Loucy (cell line): ENCODE measurements at regions not wholly inside any gene's neighbourhood (a gene's known extent, or its start where the extent isn't known, plus 50 kb on each side); places are given as distances from the start of the nearest gene placed in this dataset.
A peak's percentile ranks its signal among the peaks of the same experiment; 100 is the strongest.

Experiments used
- H2AFZ ChIP-seq: fragments of 200-600 bp; sonication (generic); 2 replicates; pipeline ENCODE4 v1.6.0; 2016; ENCODE audit warnings: antibody characterized with exemption, mild to moderate bottlenecking, low read length, moderate library complexity
- H3F3A ChIP-seq: fragments of 200-600 bp; 2 replicates; pipeline ENCODE4 v1.6.0; 2016; ENCODE audit warnings: antibody characterized with exemption, low read depth, mild to moderate bottlenecking
- H3K27me3 ChIP-seq: fragments of 200-600 bp; sonication (generic); 2 replicates; pipeline ENCODE4 v1.6.1; 2014; ENCODE audit warnings: low read length, mild to moderate bottlenecking; ENCODE audit not compliant: insufficient read depth, poor library complexity, severe bottlenecking
- H3K36me3 ChIP-seq: fragments of 200-600 bp; sonication (generic); 2 replicates; pipeline ENCODE4 v1.6.1; 2016; ENCODE audit warnings: low read length; ENCODE audit not compliant: insufficient read depth
- H3K4me1 ChIP-seq: fragments of 200-600 bp; sonication (generic); 2 replicates; pipeline ENCODE4 v1.5.1; 2014; ENCODE audit warnings: low read length, mild to moderate bottlenecking; ENCODE audit not compliant: insufficient read depth, poor library complexity, severe bottlenecking
- H3K4me2 ChIP-seq: fragments of 200-600 bp; sonication (generic); 2 replicates; pipeline ENCODE4 v1.6.0; 2014; ENCODE audit warnings: antibody characterized with exemption, low read length, low read depth, mild to moderate bottlenecking; ENCODE audit not compliant: poor library complexity, severe bottlenecking
- H3K4me3 ChIP-seq: fragments of 200-600 bp; sonication (generic); 2 replicates; pipeline ENCODE4 v1.5.1; 2014; ENCODE audit warnings: low read length, mild to moderate bottlenecking, mixed read lengths; ENCODE audit not compliant: poor library complexity, severe bottlenecking
- H3K79me2 ChIP-seq: fragments of 200-600 bp; sonication (generic); 2 replicates; pipeline ENCODE4 v1.6.1; 2014; ENCODE audit warnings: low read length; ENCODE audit not compliant: insufficient read depth
- H3K9ac ChIP-seq: fragments of 200-600 bp; sonication (generic); 2 replicates; pipeline ENCODE4 v1.6.0; 2014; ENCODE audit warnings: mild to moderate bottlenecking, low read depth, low read length, moderate library complexity; ENCODE audit not compliant: poor library complexity, severe bottlenecking
- H3K9me2 ChIP-seq: fragments of 200-600 bp; sonication (generic); replicated peaks from 2 replicates; pipeline ENCODE4 v1.6.1; 2016; ENCODE audit warnings: low read depth, low read length, mixed read lengths
- H3K9me3 ChIP-seq: fragments of 200-600 bp; sonication (generic); 2 replicates; pipeline ENCODE4 v1.6.1; 2014; ENCODE audit warnings: mild to moderate bottlenecking, antibody characterized with exemption, low read length, low read depth; ENCODE audit not compliant: insufficient read depth
- H4K20me1 ChIP-seq: fragments of 200-600 bp; sonication (generic); 2 replicates; pipeline ENCODE4 v1.6.0; 2014; ENCODE audit warnings: antibody characterized with exemption, low read length, mild to moderate bottlenecking; ENCODE audit not compliant: insufficient read depth, poor library complexity, severe bottlenecking
- CTCF ChIP-seq: fragments of 200-600 bp; sonication (generic); conservative IDR thresholded peaks from 2 replicates; pipeline ENCODE4 v1.5.1; 2014; ENCODE audit warnings: mild to moderate bottlenecking, antibody characterized with exemption, low read length
- EZH2phosphoT487 ChIP-seq: fragments of 200-600 bp; IDR thresholded peaks from 2 replicates; pipeline ENCODE4 v1.6.1; 2018; ENCODE audit warnings: antibody characterized with exemption, mild to moderate bottlenecking, moderate library complexity, borderline replicate concordance

GRCh38 chr14:56386024-56386423 is 193.6 kb upstream of the TMEM260 start:
- no peak overlapping the region for H3K4me3 ChIP-seq
- no peaks in the 10 kb centered on the region for H3K27me3 ChIP-seq
- no peaks in the 10 kb centered on the region for H4K20me1 ChIP-seq
- H3K9me2 ChIP-seq: no peaks in the 10 kb centered on the region
- H3K36me3 ChIP-seq: peaks cover 16% of the 10 kb centered on the region; the same call in 1 of the 2 replicates
- H3K4me2 ChIP-seq: no peak overlapping the region
- TF ChIP-seq EZH2phosphoT487 (no peak), CTCF (no peak)
- H3K9ac ChIP-seq: no peak overlapping the region
- no peak overlapping the region for H2AFZ ChIP-seq
- H3K9me3 ChIP-seq: peaks cover 54% of the 10 kb centered on the region
- peaks cover 8% of the 10 kb centered on the region for H3K4me1 ChIP-seq
- H3K79me2 ChIP-seq: no peaks in the 10 kb centered on the region
- H3F3A ChIP-seq: 0 out of 2 replicates have a peak, but pooled peaks cover 2% of the 10 kb centered on the region

GRCh38 chr14:56390859-56391258 is 188.7 kb upstream of the TMEM260 start:
- H3K9me2 ChIP-seq: no peaks in the 10 kb centered on the region
- H3F3A ChIP-seq: no peaks in the 10 kb centered on the region
- H3K9me3 ChIP-seq: peaks cover 21% of the 10 kb centered on the region; the same call in 1 of the 2 replicates
- no peak overlapping the region for H3K4me2 ChIP-seq
- H3K79me2 ChIP-seq: no peaks in the 10 kb centered on the region
- H3K9ac ChIP-seq: no peak overlapping the region
- TF ChIP-seq EZH2phosphoT487 (no peak), CTCF (peak; percentile 49)
- 0 out of 2 replicates have a peak overlapping the region, but pooled peaks have one; percentile 7 for H2AFZ ChIP-seq
- H3K27me3 ChIP-seq: no peaks in the 10 kb centered on the region
- peaks cover 10% of the 10 kb centered on the region for H3K4me1 ChIP-seq
- no peak overlapping the region for H3K4me3 ChIP-seq
- H4K20me1 ChIP-seq: no peaks in the 10 kb centered on the region
- peaks cover 16% of the 10 kb centered on the region; the same call in 1 of the 2 replicates for H3K36me3 ChIP-seq

GRCh38 chr14:56394826-56395530 is 184.6 kb upstream of the TMEM260 start:
- H3K27me3 ChIP-seq: no peaks in the 10 kb centered on the region
- H3K4me1 ChIP-seq: peaks cover 12% of the 10 kb centered on the region
- peaks cover 3% of the 10 kb centered on the region; the same call in 1 of the 2 replicates for H3K9me3 ChIP-seq
- H3K4me2 ChIP-seq: no peak overlapping the region
- no peak overlapping the region for H3K4me3 ChIP-seq
- TF ChIP-seq CTCF (no peak), EZH2phosphoT487 (no peak)
- H3K9me2 ChIP-seq: no peaks in the 10 kb centered on the region
- H3K9ac ChIP-seq: no peak overlapping the region
- no peaks in the 10 kb centered on the region for H3F3A ChIP-seq
- H4K20me1 ChIP-seq: no peaks in the 10 kb centered on the region
- peaks cover 5% of the 10 kb centered on the region; the same call in 1 of the 2 replicates for H3K36me3 ChIP-seq
- H2AFZ ChIP-seq: no peak overlapping the region
- H3K79me2 ChIP-seq: no peaks in the 10 kb centered on the region
